HG02763 (cell line): ENCODE measurements at regions not wholly inside any gene's neighbourhood (a gene's known extent, or its start where the extent isn't known, plus 50 kb on each side); places are given as distances from the start of the nearest gene placed in this dataset.

Experiments
- ATAC-seq: cut with Tn5 transposase; IDR thresholded peaks from one replicate; pipeline ENCODE4 v1.9.1; 2021; ENCODE audit warnings: mild to moderate bottlenecking, moderate library complexity; ENCODE audit not compliant: unreplicated experiment

- ATAC-seq, result peak; percentile 65
Measured at GRCh38 chr1:84090447-84091245, 53.4 kb upstream of the PRKACB start.

- ATAC-seq, result no peak
Measured at GRCh38 chr1:84089867-84090266, 54.2 kb upstream of the PRKACB start.

GRCh38 chr1:84089465-84089864 is 54.6 kb upstream of the PRKACB start:
- ATAC-seq, result no peak

GRCh38 chr1:84086616-84087015 is 57.5 kb upstream of the PRKACB start:
- no peak for ATAC-seq

GRCh38 chr1:84086189-84086588 is 57.9 kb upstream of the PRKACB start:
- ATAC-seq, result no peak

- no peak for ATAC-seq
Measured at GRCh38 chr1:84083307-84083706, 60.8 kb upstream of the PRKACB start.

GRCh38 chr1:84078842-84079202 is 65.2 kb upstream of the PRKACB start:
- no peak for ATAC-seq

GRCh38 chr1:84078108-84078841 is 65.8 kb upstream of the PRKACB start:
- peak; percentile 35 for ATAC-seq

- ATAC-seq, result peak; percentile 95
Measured at GRCh38 chr1:84077476-84078107, 66.5 kb upstream of the PRKACB start.

- ATAC-seq, result no peak
Measured at GRCh38 chr1:84073266-84073665, 70.8 kb upstream of the PRKACB start.

GRCh38 chr1:84069236-84069845 is 70.4 kb upstream of the TTLL7 start:
- ATAC-seq, result no peak

GRCh38 chr1:84062496-84062895 is 63.6 kb upstream of the TTLL7 start:
- no peak for ATAC-seq

GRCh38 chr1:84061336-84061735 is 62.4 kb upstream of the TTLL7 start:
- ATAC-seq, result no peak

- ATAC-seq, result no peak
Measured at GRCh38 chr1:84060781-84061180, 61.8 kb upstream of the TTLL7 start.

GRCh38 chr1:84048820-84049219 is 49.9 kb upstream of the TTLL7 start:
- ATAC-seq, result no peak
